ENCODE measurements at regions not wholly inside any gene's neighbourhood (a gene's known extent, or its start where the extent isn't known, plus 50 kb on each side); places are given as distances from the start of the nearest gene placed in this dataset.
"Not testable (repeated sequence)": the region's sequence is repeated elsewhere in the genome, so short reads cannot be mapped to it uniquely, and the experiment has no call there.

DNA sequence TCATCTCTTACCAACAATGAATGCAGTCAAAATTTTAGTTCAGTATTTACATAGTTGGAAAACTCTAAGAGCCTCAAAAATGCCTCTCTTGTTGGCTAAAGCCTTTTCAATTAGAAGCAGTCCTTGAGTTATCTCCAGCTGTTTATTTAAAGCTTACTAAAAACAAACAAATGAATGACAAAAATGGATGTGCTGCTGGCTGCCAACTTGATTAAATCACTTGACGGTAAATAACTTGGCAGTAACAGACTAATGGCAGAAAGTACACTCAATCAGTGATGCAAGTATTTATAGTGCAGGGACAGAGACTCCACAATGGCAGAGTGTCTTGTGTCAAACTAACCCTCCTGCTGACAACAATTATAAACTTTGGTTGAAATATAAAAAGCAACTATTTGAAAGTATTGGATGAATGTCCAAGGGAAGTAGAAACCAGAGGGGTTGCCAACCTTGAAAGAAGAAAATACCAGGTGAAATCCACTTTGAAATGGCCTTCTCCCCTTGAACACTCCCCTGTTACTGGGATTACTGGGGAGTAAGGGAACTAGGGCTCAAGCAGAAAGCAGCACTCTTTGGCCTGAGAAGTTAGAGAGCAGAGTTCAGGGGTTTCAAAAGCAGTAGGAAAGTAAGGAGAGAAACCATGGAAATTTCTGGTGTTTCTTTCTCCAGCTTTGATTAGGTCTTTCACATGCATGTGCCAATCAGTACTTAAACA lies 245.2 kb upstream of the SPHKAP start:
- TF ChIP-seq POLR2AphosphoS5 (IDR thresholded peaks at IDR 0.05) (no peak), EP300 (IDR thresholded peaks at IDR 0.05) (no peak), CTCF (IDR thresholded peaks at IDR 0.05) (no peak)
- DNase-seq, result no peak
- WGBS, 5 donors, result 20 to 38% (median 35%) methylated on average over 1 of the region's 1 CpG
- no peak overlapping the region for H3K4me3 ChIP-seq
- H3K27me3 ChIP-seq, result no peaks in the 10 kb centered on the region
- H3K4me1 ChIP-seq, result no peaks in the 10 kb centered on the region
- no peaks in the 10 kb centered on the region for H3K36me3 ChIP-seq
- intact Hi-C loops (cut with DNase I; ENCODE audit: low total_unique reads), result no loop called here
- peaks cover 5 to 22% (median 11%) of the 10 kb centered on the region in 4 donors for H3K9me3 ChIP-seq
- H3K27ac ChIP-seq, result no peak overlapping the region

- H3K4me1 ChIP-seq; DNase-seq; H3K4me3 ChIP-seq; H3K27me3 ChIP-seq; H3K27ac ChIP-seq; H3K36me3 ChIP-seq; intact Hi-C loops (cut with DNase I; ENCODE audit: low total_unique reads): not testable (repeated sequence)
- peaks cover 5 to 22% (median 11%) of the 10 kb centered on the region in 4 donors for H3K9me3 ChIP-seq
- WGBS, 5 donors, result 65 to 80% (median 79%) methylated on average over 23 to 31 of the region's 31 CpGs
Measured at GRCh38 chr2:228425411-228426060, 244.0 kb upstream of the SPHKAP start.

DNA sequence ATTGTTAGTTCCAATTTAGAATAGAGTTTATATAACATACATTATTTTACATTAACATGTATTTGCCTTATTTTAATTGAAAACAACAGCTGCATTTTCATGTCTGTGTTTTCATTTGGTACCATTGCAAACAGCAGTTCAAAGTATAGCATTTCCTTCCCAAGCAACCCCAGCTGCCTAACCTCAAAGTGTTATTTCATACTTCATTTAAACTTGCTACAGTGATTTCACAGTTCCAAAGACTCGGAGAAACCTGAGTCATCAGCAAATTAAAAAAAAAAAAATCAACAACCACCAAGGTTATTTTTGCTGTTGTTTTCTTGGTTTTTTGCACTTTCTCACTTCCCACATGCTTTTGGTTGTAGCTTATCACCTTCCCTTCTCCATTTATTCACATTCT lies 236.5 kb upstream of the SPHKAP start:
- Histone ChIP-seq H3K27me3 (no peaks in the 10 kb centered on the region), H3K9me3 (peaks cover 0 to 3% (median 0%) of the 10 kb centered on the region in 4 donors), H3K27ac (no peak overlapping the region), H3K4me1 (no peaks in the 10 kb centered on the region), H3K36me3 (no peaks in the 10 kb centered on the region), H3K4me3 (no peak overlapping the region)
- 12 to 33% (median 18%) methylated on average over 1 of the region's 1 CpG for WGBS, 5 donors
- no peak for DNase-seq
- TF ChIP-seq CTCF (IDR thresholded peaks at IDR 0.05) (no peak), EP300 (IDR thresholded peaks at IDR 0.05) (no peak), POLR2AphosphoS5 (IDR thresholded peaks at IDR 0.05) (no peak), POLR2A (IDR thresholded peaks at IDR 0.05) (no peak)
- intact Hi-C loops (cut with DNase I; ENCODE audit: low total_unique reads), result no loop called here

- Histone ChIP-seq H3K4me3 (no peak overlapping the region), H3K4me1 (no peaks in the 10 kb centered on the region), H3K27me3 (no peaks in the 10 kb centered on the region), H3K27ac (no peak overlapping the region), H3K9me3 (peaks cover 0 to 3% (median 0%) of the 10 kb centered on the region in 4 donors), H3K36me3 (no peaks in the 10 kb centered on the region)
- no peak for DNase-seq
- intact Hi-C loops (cut with DNase I; ENCODE audit: low total_unique reads), result no loop called here
- WGBS, 5 donors, result 36 to 42% (median 41%) methylated on average over 2 of the region's 2 CpGs
- TF ChIP-seq CTCF (IDR thresholded peaks at IDR 0.05) (no peak), POLR2A (IDR thresholded peaks at IDR 0.05) (no peak), EP300 (IDR thresholded peaks at IDR 0.05) (no peak), POLR2AphosphoS5 (IDR thresholded peaks at IDR 0.05) (no peak)
Measured at GRCh38 chr2:228417526-228417925, 236.0 kb upstream of the SPHKAP start.

DNA sequence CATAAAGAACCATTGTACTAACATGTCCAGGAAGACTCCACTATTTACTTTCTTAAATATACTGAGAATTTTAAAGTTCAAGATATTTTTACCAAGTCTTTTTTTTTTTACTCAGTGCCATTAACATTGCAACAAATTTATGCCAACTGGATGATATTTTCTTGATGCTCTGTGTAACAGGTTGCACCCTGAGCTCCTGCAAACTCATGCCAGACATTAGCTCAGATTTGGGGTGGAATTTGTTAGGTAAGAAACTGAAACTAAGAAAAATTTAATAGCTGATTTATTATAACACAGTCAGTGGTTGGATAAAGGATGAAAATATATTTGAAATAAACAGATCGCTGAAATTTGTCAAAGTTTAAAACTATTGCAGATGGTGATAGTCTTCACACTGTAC lies 228.6 kb upstream of the SPHKAP start:
- Histone ChIP-seq H3K27me3 (no peaks in the 10 kb centered on the region), H3K27ac (no peak overlapping the region), H3K4me3 (no peak overlapping the region), H3K4me1 (no peaks in the 10 kb centered on the region), H3K36me3 (no peaks in the 10 kb centered on the region), H3K9me3 (no peaks in the 10 kb centered on the region)
- TF ChIP-seq CTCF (IDR thresholded peaks at IDR 0.05) (no peak), POLR2A (IDR thresholded peaks at IDR 0.05) (no peak), POLR2AphosphoS5 (IDR thresholded peaks at IDR 0.05) (no peak), EP300 (IDR thresholded peaks at IDR 0.05) (no peak)
- intact Hi-C loops (cut with DNase I; ENCODE audit: low total_unique reads), result no loop called here
- DNase-seq, result no peak
- WGBS, 5 donors, result 77 to 100% (median 95%) methylated on average over 1 of the region's 1 CpG

Data from stomach (tissue), 8 donors.